Renal cortex interstitium (tissue), 11 donors: ENCODE measurements at regions not wholly inside any gene's neighbourhood (a gene's known extent, or its start where the extent isn't known, plus 50 kb on each side); places are given as distances from the start of the nearest gene placed in this dataset.

Source experiments
- DNase-seq, 11 donors: peaks; one replicate each; pipeline ENCODE4 v3.0.0-alpha.2; 2013; ENCODE audit warnings: low read depth in 9 of 11, low spot score in 4 of 11; ENCODE audit errors: extremely low read depth in 1 of 11

DNA sequence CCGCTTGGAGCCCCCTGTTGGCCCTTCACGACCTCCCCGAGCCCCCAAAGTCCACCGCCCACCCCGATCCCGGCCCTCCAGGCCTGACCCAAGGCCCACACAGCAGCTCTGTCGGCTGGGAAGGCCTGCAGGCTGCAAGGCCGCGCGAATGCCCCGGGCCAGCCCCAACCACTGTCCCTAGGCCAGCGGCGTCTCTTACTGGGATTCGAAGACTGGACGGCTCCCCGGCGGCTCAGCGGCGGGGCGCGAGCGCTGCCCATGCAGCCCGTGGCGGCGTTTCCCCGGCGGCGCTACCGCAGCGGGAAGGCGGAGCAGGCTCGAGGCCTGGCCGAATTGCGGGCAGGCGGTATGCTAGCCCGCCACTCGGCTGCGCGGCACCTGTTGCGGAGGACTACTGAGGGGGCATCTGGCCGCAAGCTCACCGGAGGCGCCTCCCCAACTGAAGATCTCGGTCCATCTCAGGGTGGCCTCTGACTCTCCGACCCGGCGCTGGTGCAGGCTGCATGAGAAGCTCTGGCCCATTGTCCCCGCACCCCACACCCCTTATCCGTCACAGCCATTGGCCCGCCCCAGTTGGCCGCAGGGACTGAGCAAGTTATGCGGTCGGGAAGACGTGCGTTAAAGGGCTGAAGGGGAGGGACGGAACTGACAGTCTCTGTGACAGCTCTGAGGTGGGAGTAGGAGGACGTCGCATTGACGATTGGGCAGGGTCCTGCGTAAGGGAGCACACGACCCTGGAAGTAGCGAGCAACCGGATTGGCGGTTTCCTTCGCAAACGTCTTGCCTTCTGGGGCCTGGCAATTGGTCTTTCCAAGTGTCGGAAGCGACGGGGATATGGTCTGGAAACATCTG lies 303.5 kb upstream of the HSFY2 start:
- peak in 5 of 11 donors; percentile 44 to 68 (median 49) for DNase-seq

- DNase-seq, result peak in 5 of 11 donors; percentile 42 to 73 (median 53)
Observed at GRCh38 chrY:19075471-19076253, 302.1 kb upstream of the HSFY2 start.

- DNase-seq, result no peak
Observed at GRCh38 chrY:19067435-19067834, 293.9 kb upstream of the HSFY2 start.

GRCh38 chrY:19066447-19067190 lies 293.1 kb upstream of the HSFY2 start:
- DNase-seq, result no peak

- DNase-seq, result no peak
Observed at GRCh38 chrY:19065119-19065518, 291.6 kb upstream of the HSFY2 start.

GRCh38 chrY:19059733-19060132 lies 286.2 kb upstream of the HSFY2 start:
- DNase-seq, result no peak

GRCh38 chrY:19058831-19059370 lies 285.4 kb upstream of the HSFY2 start:
- no peak for DNase-seq

GRCh38 chrY:19056138-19056469 lies 282.6 kb upstream of the HSFY2 start:
- DNase-seq, result no peak

DNA sequence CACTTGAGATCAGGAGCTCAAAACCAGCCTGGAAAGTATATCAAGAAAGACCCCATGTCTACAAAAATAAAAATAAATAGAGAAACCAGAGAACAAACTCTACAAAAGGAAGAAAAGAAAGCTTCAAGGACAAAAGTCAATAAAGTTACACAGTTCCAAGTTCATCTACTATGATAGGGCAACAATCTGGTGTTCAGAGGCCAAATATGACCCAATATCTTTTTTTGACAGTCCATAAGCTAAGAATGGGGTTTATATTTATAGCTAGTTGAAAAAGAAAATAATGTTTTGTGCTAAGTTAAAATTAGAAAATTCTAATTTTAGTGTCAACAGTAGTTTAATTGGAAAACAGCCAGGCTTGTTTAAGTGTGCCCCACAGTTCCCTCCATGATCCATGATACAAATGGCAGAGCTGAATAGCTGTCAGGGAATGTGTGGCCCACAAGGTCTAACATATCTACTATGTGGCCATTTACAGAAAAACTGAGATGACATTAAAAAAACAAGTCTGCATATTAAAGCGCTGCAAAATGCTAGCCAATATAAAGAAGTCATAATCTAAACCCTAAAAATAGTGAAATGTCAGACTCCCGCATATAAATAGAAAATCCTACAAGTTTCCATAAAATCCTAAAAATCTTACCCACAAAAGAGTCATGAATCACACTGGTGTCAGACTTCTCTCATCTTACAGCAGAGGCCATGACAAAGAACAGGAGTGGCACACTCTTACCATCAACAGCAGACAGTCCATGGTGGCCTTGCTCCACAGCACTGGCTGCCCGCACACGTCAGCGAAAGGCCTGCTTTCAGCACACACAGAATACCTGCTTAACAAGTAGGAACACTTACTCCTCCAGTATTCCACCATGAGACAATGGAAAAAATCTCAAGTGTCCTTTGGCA lies 281.9 kb upstream of the HSFY2 start:
- no peak for DNase-seq

DNA sequence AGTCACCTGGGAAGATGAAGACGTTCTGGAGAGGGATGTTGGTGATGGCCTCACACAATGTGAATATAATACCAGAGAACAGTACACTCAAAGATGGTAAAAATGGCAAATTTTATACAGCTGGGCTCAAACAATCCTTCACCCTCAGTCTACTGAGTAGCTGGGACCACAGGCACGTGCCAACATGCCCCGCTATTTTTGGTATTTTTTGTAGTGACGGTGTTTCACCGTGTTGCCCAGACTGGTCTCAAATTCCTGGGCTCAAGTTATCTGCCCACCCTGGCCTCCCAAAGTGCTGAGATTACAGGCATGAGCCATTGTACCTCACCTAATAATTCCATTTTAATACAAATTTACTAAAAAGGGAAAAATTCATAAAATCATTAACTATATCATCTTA lies 280.3 kb upstream of the HSFY2 start:
- no peak for DNase-seq

GRCh38 chrY:19051021-19051420 lies 277.5 kb upstream of the HSFY2 start:
- DNase-seq, result no peak

DNA sequence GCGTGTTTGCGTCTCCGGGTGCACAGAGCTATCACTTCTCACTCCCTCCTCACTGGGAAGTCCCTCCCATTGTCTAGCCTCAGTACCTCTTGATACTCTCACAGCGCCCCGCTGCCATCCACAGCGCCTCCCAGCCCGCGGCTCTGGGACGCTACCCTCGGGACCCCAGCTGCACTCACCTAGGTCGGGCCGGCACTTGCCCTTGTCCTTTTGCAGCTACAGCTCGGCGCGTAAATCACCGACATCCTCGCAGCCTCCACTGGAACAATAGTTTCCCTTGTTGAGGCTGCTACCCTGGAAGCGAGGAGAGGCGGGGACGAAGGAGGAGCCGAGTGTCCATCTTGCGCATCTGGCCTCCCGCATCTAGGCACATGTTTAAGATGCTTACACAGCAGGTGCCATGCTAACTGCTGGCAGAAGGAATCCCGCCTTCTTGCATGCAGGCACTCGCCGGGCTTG lies 269.5 kb upstream of the HSFY2 start:
- DNase-seq, result no peak

DNA sequence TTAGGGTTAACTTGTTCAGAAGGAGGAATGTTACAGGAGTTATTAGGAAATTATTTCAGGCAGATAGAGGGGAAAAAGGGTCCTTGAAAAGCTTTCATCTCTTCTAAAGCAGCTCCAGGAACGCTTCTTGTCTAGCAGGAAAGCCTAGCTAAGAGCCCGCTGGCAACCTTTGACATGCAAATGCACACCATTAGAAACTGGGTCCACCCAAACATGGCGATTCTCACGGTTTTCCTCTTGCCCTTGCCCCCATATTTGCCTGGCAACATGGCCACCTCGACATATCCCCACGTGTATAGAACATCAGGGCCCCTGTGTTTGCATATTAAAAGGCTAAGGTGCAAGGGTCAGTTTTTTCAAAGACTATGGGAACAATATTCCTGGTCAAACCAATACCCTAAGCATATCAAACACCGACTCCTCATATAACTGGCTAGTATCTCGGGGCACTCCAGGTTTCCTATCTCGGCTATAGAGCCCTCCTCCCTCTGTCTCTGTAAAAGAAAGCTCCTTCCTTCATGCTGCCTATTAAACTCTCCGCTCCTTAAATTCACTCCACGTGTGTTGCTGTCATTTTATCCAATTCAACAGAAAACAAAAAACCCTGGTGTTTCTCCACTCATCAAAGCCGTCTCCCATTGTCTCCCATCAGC lies 268.9 kb upstream of the HSFY2 start:
- no peak for DNase-seq

DNA sequence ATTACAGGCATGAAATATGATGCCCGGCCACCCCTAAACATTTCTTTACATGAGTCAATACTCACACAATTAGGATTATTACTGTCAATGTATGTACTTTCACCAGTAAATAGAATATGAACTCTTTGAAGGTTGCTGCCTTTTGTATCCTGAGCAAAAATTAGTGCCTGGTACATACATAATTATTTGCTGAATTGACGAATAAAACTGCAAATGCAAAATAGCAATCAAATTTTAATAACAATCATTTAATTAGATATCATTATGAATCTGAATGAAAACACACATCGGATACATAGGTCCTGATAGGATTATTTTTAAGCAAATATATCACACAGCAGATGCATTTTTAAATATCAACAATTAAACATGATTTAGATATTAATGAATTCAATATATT lies 253.1 kb upstream of the HSFY2 start:
- no peak for DNase-seq

DNA sequence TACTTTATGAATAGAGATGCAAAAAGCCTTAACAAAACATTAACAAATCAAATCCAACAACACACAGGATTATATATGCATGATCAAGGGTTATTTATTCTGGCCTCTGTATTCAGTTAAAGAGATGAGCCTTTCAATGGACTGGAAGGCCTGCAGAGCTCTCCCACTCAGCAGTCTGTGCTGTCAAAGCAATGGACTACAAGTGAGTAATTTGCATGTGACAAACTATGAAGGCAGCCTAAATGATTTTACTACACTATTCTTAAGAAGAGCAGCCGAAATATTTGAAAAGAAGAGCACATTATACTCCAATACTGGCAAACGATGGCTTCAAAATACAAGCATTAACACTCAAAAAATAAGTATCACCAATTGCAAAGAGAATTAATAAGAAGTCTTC lies 250.4 kb upstream of the HSFY2 start:
- no peak for DNase-seq

DNA sequence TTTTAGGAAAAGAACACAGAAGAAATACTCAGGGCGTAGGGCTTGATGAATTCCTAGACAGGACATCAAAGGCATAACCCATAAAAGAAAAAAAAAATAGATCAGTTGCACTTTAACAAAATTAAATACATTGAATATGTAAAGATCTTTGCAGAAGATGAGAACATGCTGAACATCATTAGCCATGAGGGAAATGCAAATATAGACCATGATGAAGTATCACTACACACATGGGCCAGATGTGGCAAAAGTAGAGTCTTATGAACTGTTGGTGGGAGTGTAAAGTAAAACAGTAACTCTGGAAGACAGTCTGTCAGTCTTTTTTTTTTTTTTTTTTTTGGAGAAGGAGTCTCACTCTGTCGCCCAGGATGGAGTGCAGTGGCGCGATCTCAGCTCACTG lies 246.7 kb upstream of the HSFY2 start:
- DNase-seq, result no peak

GRCh38 chrY:19016990-19017389 lies 243.5 kb upstream of the HSFY2 start:
- no peak for DNase-seq

GRCh38 chrY:19015854-19016253 lies 242.3 kb upstream of the HSFY2 start:
- no peak for DNase-seq
